HG02642 (cell line): ENCODE measurements at regions not wholly inside any gene's neighbourhood (a gene's known extent, or its start where the extent isn't known, plus 50 kb on each side); places are given as distances from the start of the nearest gene placed in this dataset.
"Not testable (repeated sequence)": the region's sequence is repeated elsewhere in the genome, so short reads cannot be mapped to it uniquely, and the experiment has no call there.

Source experiments
- ATAC-seq: cut with Tn5 transposase; IDR thresholded peaks from one replicate; pipeline ENCODE4 v1.9.1; 2021; ENCODE audit warnings: mild to moderate bottlenecking; ENCODE audit not compliant: unreplicated experiment, poor library complexity

GRCh38 chr5:162911873-162912272 is 525.5 kb upstream of the CCNG1 start:
- no peak for ATAC-seq

- no peak for ATAC-seq
Observed at GRCh38 chr5:162916368-162916767, 521.0 kb upstream of the CCNG1 start.

DNA sequence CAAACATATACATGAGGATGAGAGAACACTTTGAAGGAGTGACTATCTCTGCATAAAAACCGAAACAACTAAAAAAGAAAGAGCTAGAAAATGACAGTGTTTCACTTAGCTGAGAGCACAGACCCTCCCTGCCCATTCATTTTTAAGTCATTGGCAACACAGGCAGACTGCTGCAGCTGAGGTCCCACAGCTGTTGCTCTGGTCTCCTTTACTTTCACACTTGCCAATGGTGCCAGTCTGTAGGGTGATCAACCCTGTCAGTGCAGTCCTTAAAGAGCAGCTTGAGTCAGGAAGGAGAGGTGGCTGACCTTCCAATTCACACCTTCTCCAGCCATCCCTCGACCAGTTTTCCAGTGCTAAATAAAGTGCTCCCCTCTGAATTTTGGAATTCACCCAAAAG is 508.3 kb upstream of the CCNG1 start:
- no peak for ATAC-seq

- ATAC-seq = no peak
Observed at GRCh38 chr5:162931501-162931900, 505.9 kb upstream of the CCNG1 start.

- no peak for ATAC-seq
Observed at GRCh38 chr5:162939991-162940390, 497.4 kb upstream of the CCNG1 start.

DNA sequence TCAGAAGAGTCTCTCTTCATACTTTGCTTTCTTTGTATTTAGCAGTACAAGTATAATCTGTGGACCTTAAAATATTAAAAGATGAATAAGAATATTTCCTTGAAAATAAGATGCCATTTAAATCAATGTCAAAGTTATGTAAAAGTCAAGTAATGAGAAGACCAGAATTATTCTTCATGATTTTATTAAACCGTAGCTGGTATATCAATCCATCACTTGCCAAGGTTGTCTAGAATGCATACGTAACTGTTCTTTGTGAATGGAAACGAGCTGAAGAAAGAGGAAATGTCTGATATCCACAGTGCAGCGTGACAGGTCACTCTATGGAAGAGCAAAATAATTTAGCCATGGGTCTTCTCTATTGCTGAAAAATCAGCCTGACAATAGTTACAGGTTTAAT is 488.7 kb upstream of the CCNG1 start:
- ATAC-seq = no peak

DNA sequence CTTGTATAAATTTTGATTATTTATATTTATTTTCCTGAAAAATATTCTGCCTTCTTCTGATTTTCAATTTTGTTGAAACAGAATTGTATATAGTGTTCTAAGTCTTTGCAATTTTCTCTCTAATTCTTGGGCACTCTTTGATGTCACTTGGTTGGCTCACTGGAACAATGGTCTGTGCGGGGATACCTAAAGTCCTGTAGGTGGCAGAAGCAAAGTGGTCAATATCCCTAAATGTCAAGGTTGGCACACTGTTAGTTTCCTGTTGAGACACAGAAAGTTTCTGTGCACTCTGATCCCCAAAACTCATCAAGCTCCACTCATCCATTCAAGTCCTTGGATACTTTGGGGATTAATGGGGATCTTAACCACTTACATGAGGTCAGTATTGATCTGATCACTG is 480.8 kb upstream of the CCNG1 start:
- ATAC-seq = no peak

DNA sequence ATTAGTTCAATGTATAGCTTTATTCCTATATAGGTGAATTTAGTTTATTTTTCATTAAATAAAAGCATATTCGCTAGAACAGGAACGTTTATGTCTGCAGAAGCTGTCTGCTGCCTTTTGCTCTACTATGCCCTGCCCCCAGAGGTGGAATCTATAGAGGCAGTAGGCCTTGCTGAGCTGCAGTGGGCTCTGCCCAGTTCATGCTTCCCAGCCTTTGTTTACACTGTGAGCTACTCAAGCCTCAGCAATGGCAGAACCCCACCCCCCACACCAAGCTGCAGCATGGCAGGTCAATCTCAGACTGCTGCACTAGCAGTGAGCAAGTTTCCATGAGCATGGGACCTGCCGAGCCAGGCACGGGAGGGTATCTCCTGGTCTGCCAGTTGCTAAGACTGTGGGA is 473.3 kb upstream of the CCNG1 start:
- ATAC-seq = not testable (repeated sequence)

DNA sequence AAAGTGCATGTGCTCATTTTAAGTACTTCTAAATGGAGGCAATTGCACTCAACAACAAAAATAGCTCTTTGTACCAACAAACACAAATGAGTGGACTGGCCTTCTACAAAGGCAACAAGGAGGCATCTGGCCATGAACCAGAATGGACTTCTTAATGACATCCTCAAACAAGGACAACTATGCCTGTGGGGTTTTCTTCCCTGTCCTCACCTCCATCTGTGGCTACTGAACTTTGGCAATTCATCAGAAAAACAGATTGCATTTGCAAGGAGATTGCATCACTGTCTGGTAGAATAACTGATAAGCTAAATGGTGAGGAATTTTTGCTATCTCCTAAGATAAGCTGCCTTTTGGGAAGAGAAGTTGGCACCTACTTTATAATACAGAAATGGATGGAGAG is 447.3 kb upstream of the CCNG1 start:
- no peak for ATAC-seq

DNA sequence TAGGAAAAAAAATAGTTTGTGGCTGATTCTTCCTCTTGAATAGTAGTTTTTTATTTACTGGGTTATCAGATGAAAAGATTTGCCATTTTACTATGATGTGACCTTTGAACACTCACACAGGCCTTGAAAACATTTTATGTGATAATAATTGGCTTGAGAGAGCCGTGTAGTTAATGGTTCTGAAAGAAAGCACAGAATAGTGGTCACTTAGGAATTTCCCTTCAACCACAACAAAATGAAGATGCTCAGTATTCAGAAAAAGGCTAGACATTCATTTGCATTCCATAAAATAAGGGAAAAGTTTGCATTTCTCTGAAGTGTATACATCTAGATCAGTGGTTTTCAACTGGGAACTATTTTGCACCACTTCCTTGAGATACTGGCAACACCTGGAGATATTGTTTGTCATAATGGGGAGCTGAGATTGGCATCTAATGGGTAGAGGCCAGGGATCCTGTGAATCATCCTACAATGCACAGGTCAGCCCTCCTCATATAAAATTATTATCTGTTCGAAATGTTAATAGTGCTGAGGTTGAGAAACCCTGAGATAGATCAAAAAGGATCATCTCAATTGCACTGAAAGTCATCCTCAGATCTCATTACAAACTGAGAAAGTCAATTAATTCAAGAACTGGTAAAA is 446.4 kb upstream of the CCNG1 start:
- ATAC-seq = peak; percentile 85

DNA sequence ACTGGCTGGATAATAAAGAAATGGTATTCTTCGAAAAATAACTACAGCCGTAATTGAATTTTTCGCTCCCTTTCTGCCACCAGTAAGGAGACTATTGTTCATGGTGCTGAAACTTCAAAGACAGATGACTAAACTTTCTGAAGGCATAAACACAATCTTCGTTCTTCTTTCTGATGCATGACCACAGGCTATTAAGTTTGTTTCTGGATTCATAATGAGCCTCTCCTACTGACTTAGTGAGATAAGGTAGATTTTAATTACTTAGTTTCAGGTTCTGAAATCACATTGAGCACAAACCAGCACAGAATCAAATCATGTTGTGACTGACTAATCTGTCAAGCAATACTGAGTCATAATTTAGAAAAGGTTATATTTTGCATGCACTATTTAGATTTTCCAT is 441.8 kb upstream of the CCNG1 start:
- ATAC-seq = no peak

DNA sequence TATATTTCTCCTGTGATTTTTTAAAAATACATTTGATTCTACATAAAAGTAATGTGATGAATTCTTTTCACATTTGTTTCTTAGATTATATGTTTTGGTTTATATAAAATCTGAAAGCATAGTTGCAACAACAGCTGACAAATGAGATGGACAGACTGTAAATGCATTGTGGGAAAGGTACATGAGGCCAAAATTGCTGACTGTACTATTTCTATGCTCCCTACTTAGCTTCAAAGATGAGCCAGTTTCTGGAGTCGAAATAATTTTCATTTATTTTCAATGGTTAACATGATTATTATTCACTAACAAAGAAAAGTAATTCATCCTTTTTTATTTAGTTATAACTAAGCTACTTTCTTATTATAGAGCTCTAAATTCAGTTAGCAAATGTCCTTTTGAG is 441.3 kb upstream of the CCNG1 start:
- ATAC-seq = no peak

GRCh38 chr5:163005949-163006348 is 431.4 kb upstream of the CCNG1 start:
- no peak for ATAC-seq

GRCh38 chr5:163022582-163023128 is 414.7 kb upstream of the CCNG1 start:
- no peak for ATAC-seq

GRCh38 chr5:163023846-163024245 is 413.5 kb upstream of the CCNG1 start:
- ATAC-seq = no peak

- ATAC-seq = no peak
Observed at GRCh38 chr5:163024936-163025335, 412.5 kb upstream of the CCNG1 start.

DNA sequence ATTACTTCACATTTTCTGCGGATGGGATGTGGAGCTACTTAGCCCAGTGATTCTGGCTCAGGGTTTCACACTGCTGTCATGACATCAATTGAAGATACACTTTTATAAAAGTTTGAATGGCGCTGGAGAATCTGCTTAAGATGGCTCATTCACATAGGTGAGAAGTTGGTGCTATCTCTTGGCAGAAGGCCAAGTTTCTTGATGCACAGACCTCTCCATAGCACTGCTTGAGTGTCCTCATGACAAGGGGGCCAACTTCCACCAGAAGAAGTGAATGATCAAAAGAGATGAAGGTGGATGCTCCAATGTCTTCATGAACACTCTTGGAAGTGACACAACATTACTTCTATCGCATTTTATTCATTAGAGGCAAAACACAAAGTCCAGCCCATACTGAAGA is 403.7 kb upstream of the CCNG1 start:
- no peak for ATAC-seq

GRCh38 chr5:163041254-163041653 is 396.1 kb upstream of the CCNG1 start:
- no peak for ATAC-seq

DNA sequence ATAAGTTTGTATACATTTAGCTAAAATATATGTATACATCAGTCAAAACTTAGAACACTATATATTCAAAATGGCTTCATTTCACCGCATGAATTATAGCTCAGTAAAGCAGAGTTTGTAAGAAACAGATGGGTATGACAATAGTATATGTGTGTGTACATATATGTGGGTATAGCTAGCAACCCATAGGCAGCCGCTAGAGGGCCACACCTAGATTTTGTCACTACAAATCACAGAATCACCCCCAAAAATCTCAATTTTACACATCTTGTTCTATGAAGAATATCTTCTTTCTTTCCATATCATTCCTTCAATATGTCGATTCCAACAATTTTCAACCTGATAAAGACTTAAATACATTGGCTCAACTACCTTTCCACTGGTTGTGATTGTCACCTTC is 357.8 kb upstream of the CCNG1 start:
- no peak for ATAC-seq

DNA sequence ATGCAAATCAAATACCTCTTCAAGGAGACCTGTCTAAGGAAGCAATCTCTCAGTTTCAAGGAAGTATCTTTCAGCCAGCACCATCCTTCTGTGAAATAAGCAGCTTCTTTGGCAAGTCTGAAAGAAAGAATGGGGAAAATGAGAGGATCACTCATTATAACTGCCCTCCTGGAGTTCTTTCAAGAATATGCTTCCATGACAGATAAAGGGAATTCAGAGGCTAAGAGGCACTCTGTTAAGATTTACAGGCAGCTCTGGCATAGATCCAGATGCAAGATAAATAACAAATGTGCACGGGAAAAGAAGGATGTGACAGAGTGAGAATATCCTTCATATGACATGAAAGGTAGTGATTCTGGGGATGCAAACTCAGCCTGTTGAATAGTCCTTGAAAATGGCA is 348.2 kb upstream of the CCNG1 start:
- ATAC-seq = no peak

DNA sequence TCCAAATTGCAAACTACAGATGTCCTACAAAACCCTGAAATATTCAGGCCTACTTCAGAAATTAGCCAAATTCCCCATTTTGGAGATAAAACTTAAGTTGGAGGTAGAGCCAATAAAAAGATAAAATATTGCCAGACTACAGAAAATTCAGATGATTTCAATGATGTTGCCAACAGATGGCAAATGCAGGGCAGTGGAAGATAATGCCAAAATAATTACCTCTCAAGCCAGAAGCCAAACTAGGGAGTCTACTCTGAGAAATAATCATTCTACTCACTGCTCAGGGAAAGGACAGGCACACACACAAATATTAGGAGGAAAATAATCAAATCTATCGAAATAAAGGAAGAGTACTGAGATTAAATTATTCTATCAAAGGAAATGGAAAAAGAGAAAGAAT is 347.5 kb upstream of the CCNG1 start:
- no peak for ATAC-seq

GRCh38 chr5:163094492-163095180 is 342.8 kb upstream of the CCNG1 start:
- peak; percentile 88 for ATAC-seq
